LNCAP (cell line): ENCODE measurements at regions not wholly inside any gene's neighbourhood (a gene's known extent, or its start where the extent isn't known, plus 50 kb on each side); places are given as distances from the start of the nearest gene placed in this dataset.

Experiments
- TF ChIP-seq, protein P1 (sequence below): fragments of 450-650 bp; IDR thresholded peaks from 2 replicates; pipeline ENCODE4 v1.5.1; 2017; ENCODE audit warnings: mild to moderate bottlenecking

DNA sequence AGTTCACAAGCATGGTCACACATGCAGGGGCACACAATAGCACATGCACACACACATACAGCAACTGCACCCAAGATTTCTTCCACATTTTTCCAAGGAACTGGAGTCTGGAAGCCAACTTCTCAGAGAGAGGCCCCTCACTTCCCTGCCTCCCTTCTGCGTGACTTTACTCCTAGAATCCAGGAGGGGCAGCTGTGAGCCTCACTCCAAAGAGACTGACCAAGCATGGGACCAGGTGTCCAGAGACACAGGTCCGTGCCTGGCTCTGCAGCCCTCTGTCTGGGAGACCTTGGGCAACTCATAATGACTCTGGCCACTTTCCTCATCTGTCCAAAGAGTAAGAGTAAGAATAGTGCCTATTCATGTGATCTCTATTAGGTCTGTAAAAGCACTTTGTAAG is 104.7 kb upstream of the TMEM132E start:
- TF ChIP-seq, protein P1, sequence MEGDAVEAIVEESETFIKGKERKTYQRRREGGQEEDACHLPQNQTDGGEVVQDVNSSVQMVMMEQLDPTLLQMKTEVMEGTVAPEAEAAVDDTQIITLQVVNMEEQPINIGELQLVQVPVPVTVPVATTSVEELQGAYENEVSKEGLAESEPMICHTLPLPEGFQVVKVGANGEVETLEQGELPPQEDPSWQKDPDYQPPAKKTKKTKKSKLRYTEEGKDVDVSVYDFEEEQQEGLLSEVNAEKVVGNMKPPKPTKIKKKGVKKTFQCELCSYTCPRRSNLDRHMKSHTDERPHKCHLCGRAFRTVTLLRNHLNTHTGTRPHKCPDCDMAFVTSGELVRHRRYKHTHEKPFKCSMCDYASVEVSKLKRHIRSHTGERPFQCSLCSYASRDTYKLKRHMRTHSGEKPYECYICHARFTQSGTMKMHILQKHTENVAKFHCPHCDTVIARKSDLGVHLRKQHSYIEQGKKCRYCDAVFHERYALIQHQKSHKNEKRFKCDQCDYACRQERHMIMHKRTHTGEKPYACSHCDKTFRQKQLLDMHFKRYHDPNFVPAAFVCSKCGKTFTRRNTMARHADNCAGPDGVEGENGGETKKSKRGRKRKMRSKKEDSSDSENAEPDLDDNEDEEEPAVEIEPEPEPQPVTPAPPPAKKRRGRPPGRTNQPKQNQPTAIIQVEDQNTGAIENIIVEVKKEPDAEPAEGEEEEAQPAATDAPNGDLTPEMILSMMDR, result no peak

DNA sequence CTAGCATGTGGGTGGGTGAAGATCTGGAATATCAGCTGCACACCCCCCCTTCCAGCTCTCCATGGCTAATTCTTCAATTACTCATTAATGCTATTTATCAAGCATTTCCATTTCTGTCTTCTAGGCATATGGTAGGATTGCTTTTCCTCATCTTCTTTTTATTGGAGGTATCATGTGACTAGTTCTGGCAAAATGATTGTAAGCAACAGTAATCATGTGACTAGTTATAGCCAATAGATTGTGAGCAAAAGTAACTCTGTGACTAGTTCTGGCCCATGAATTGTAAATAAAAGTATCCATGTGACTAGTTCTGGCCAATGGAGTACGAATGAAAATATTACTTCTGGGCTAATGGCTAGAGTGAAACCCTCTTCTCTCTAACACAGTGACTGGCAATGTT is 107.0 kb upstream of the TMEM132E start:
- TF ChIP-seq, protein P1, result no peak

DNA sequence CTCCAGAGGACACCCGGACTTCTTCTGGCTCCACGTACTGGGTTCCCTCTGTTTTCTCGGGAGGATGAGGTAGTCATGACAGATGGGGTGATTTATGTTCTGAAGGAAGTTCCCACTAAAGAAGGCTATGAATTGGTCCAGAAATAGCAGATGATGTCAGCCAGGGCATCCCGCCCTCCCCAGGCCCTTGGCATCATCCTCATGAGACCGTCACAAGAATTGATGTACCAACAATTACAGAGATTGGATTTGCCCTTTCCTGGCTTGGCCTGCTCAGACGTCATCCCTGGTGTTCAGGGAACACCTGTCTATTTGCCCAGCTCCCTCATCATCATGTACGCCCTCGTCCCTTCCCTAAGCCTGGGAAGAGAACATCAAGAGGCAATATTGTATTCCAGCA is 102.8 kb upstream of the CCL1 start:
- TF ChIP-seq, protein P1, result no peak

DNA sequence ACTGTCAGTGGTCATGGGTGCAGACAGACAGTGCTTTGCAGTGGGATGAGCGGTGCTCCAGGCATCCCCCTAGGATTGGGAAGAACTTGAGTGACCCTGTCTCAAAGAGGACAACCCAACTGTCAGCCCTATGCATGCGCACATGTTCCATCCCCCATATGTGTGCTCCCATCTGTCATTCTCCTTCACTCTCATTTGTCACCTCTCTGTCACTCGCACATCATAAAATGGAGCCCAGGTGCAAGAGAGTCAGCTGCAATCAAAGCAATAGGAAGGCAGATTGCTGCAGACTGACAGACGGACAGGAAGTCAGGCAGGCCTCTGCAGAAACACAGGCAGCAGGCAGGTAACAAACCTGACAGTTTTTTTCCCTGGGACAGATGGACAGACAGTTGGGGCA is 101.8 kb upstream of the CCL1 start:
- TF ChIP-seq, protein P1, result no peak

DNA sequence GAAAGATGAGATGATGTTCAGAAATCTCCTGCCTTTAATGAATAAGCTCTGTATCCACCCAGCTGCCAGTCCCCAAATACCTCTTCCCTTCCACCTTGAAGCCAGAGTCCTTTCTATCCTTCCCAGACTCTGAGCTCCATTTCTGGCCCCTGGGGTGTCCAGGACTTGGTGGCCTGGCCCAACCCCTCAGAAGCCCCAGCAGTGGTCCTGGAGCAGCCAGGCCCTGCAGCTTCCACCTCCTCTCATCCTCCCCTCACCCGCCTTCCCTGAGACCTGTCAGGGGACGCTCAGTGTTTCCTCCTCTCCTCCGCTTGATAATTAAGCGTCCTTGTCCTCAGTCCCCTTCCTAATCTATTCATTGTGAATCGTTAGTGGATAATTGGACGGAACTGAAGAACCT is 95.2 kb upstream of the CCL1 start:
- TF ChIP-seq, protein P1, result no peak

DNA sequence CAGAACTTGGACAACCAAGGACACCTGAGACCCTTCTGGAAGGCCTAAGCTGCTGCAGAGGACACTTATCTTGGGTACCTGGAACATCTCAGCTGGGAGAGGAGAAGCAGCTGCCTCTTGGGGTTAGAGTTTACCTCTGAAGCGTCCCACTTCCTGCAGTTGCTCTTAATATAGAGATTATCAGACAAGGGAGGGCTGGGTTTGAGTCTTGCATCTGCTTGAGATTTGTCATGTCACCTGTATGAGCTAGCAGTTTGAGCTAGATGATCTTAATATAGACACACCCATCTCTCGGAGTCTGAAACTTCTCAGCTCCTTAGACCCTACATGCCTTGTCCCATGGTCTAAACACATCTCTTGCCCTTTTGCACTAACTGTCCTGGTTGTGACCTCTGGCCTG is 93.1 kb upstream of the CCL1 start:
- TF ChIP-seq, protein P1, result no peak

DNA sequence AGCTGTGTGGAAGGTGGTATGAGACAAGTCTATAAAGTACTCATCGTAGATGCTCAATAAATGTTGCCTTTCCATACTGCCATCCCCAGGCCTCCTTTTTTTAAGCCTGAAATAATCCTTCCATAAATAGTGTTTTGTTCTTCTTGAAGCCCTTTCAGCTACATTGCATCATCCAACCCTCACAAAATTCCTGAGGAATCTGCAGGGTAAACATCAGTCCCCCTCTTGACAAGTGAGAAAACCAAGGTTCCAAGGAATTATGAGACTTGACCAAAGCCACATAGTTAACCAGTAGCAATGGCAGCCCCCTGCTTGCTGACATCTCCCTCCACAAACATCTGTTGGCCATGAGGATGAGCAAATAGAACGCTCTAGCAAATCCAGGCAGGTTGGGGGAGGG is 89.7 kb upstream of the CCL1 start:
- TF ChIP-seq, protein P1, result no peak

DNA sequence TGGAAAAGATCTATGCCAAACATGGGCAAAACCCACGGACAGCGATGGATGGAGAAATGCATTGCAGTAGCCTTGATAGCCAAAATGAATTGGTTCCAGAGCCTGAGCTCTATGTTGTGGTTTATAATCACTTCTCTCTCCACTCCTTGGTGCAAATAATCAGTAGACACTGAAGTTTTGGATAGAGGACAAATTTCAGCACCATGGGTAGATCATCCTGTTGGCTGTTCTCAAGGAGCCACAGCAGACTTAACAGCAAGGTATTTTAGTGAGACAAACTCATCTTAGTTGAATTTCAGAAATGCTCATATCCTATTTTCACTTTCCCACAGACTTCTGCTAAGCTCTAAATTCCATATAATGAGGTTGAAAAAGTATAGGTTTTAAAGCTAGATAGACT is 88.3 kb upstream of the CCL1 start:
- TF ChIP-seq, protein P1, result no peak
